ENCODE measurements at regions not wholly inside any gene's neighbourhood (a gene's known extent, or its start where the extent isn't known, plus 50 kb on each side); places are given as distances from the start of the nearest gene placed in this dataset.

GRCh38 chr1:60679524-60680375 lies 402.6 kb upstream of the NFIA start:
- TF ChIP-seq CTCF (IDR thresholded peaks at IDR 0.05; ENCODE audit: low read depth, low read length, poor library complexity, severe bottlenecking) (no peak), EZH2phosphoT487 (IDR thresholded peaks at IDR 0.05; ENCODE audit: borderline replicate concordance, low read length) (no peak)

Data from DOHH2 (cell line).